Stimulated activated CD4-positive, alpha-beta T cell treated with anti-CD3 and anti-CD28 coated beads, Interleukin-2, amount 100 ng/mL, for 48 hours (primary cell): ENCODE measurements at regions not wholly inside any gene's neighbourhood (a gene's known extent, or its start where the extent isn't known, plus 50 kb on each side); places are given as distances from the start of the nearest gene placed in this dataset.

Source experiments
- DNase-seq, 2 donors: peaks; one replicate each; pipeline ENCODE4 v3.0.0-alpha.2; 2020

GRCh38 chr20:22308934-22309333 is 275.4 kb downstream of the FOXA2 start:
- no peak for DNase-seq

- no peak for DNase-seq
Observed at GRCh38 chr20:22307409-22307808, 277.0 kb downstream of the FOXA2 start.

- no peak for DNase-seq
Observed at GRCh38 chr20:22305381-22305780, 279.0 kb downstream of the FOXA2 start.

GRCh38 chr20:22303523-22303922 is 280.8 kb downstream of the FOXA2 start:
- no peak for DNase-seq

- no peak for DNase-seq
Observed at GRCh38 chr20:22302039-22302438, 282.3 kb downstream of the FOXA2 start.

GRCh38 chr20:22293886-22294285 is 290.5 kb downstream of the FOXA2 start:
- DNase-seq, result no peak

- DNase-seq, result no peak
Observed at GRCh38 chr20:22289442-22289841, 294.9 kb downstream of the FOXA2 start.

GRCh38 chr20:22288957-22289356 is 295.4 kb downstream of the FOXA2 start:
- no peak for DNase-seq

GRCh38 chr20:22288156-22288555 is 296.2 kb downstream of the FOXA2 start:
- no peak for DNase-seq

- DNase-seq, result no peak
Observed at GRCh38 chr20:22285555-22285954, 298.8 kb downstream of the FOXA2 start.

- no peak for DNase-seq
Observed at GRCh38 chr20:22282696-22283095, 301.7 kb downstream of the FOXA2 start.

GRCh38 chr20:22274330-22274729 is 310.0 kb downstream of the FOXA2 start:
- DNase-seq, result no peak

GRCh38 chr20:22268675-22269074 is 315.7 kb downstream of the FOXA2 start:
- no peak for DNase-seq

GRCh38 chr20:22264917-22265316 is 319.5 kb downstream of the FOXA2 start:
- no peak for DNase-seq

GRCh38 chr20:22260506-22260905 is 323.9 kb downstream of the FOXA2 start:
- no peak for DNase-seq

- no peak for DNase-seq
Observed at GRCh38 chr20:22257912-22258311, 326.5 kb downstream of the FOXA2 start.

- DNase-seq, result no peak
Observed at GRCh38 chr20:22248051-22248667, 336.2 kb downstream of the FOXA2 start.

- no peak for DNase-seq
Observed at GRCh38 chr20:22245139-22245538, 339.2 kb downstream of the FOXA2 start.

GRCh38 chr20:22243067-22243466 is 341.3 kb downstream of the FOXA2 start:
- DNase-seq, result no peak

- DNase-seq, result no peak
Observed at GRCh38 chr20:22241609-22242008, 342.8 kb downstream of the FOXA2 start.

- no peak for DNase-seq
Observed at GRCh38 chr20:22232923-22233322, 351.4 kb downstream of the FOXA2 start.

GRCh38 chr20:22232473-22232872 is 351.9 kb downstream of the FOXA2 start:
- no peak for DNase-seq

GRCh38 chr20:22226849-22227700 is 357.3 kb downstream of the FOXA2 start:
- no peak for DNase-seq

- no peak for DNase-seq
Observed at GRCh38 chr20:22223236-22223635, 361.1 kb downstream of the FOXA2 start.
